ENCODE measurements at regions not wholly inside any gene's neighbourhood (a gene's known extent, or its start where the extent isn't known, plus 50 kb on each side); places are given as distances from the start of the nearest gene placed in this dataset.

DNA sequence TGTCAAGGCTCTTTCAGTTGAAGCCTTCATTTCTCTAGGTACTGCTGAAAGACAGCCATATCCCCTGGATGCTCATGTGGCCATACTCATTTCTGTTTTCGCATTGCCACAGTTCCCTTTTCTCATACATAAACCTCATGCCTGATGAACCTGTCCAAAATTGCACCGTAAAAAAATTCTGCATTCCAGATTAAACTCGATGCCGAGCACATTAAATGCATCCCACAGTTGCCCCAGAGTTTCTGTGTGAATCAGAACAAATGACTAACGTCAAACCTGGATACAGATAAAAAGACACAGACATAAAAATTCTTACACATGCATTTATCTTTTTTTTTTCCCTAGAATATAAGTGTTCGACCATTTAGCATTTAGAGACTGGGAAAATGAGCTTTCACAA is 288.2 kb downstream of the COG6 start:
- TF ChIP-seq ZNF776 (tag by site-specific recombination; IDR thresholded peaks at IDR 0.05; ENCODE audit: borderline replicate concordance) (no peak), ZNF677 (tag by site-specific recombination; IDR thresholded peaks at IDR 0.05) (no peak)
- TF ChIP-seq, protein P1, sequence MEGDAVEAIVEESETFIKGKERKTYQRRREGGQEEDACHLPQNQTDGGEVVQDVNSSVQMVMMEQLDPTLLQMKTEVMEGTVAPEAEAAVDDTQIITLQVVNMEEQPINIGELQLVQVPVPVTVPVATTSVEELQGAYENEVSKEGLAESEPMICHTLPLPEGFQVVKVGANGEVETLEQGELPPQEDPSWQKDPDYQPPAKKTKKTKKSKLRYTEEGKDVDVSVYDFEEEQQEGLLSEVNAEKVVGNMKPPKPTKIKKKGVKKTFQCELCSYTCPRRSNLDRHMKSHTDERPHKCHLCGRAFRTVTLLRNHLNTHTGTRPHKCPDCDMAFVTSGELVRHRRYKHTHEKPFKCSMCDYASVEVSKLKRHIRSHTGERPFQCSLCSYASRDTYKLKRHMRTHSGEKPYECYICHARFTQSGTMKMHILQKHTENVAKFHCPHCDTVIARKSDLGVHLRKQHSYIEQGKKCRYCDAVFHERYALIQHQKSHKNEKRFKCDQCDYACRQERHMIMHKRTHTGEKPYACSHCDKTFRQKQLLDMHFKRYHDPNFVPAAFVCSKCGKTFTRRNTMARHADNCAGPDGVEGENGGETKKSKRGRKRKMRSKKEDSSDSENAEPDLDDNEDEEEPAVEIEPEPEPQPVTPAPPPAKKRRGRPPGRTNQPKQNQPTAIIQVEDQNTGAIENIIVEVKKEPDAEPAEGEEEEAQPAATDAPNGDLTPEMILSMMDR (tag by site-specific recombination; IDR thresholded peaks at IDR 0.05), result no peak
